GM23338 (cell line): ENCODE measurements at regions not wholly inside any gene's neighbourhood (a gene's known extent, or its start where the extent isn't known, plus 50 kb on each side); places are given as distances from the start of the nearest gene placed in this dataset.

Experiments
- ATAC-seq: fragments of 200-7000 bp; cut with Tn5 transposase; 3 replicates; pipeline ENCODE4 v1.9.1; 2020
- DNase-seq: peaks from one replicate; pipeline ENCODE4 v3.0.0-alpha.2; 2015; ENCODE audit warnings: low spot score
- H2AFZ ChIP-seq: fragments of 200-600 bp; sonication (generic); 2 replicates; pipeline ENCODE4 v1.8.0; 2016; ENCODE audit warnings: antibody characterized with exemption, mild to moderate bottlenecking, moderate library complexity
- H3F3A ChIP-seq: fragments of 200-600 bp; sonication (generic); replicated peaks from 2 replicates; pipeline ENCODE4 v1.8.0; 2017; ENCODE audit warnings: antibody characterized with exemption, mixed run types, low read depth
- H3K27ac ChIP-seq: fragments of 200-600 bp; sonication (generic); 2 replicates; pipeline ENCODE4 v1.6.1; 2016; ENCODE audit warnings: low read depth
- H3K27me3 ChIP-seq: fragments of 200-600 bp; sonication (generic); 2 replicates; pipeline ENCODE4 v1.8.0; 2016; ENCODE audit warnings: mild to moderate bottlenecking, mixed run types, moderate library complexity; ENCODE audit not compliant: insufficient read depth
- H3K36me3 ChIP-seq: fragments of 200-600 bp; sonication (generic); 2 replicates; pipeline ENCODE4 v1.8.0; 2016; ENCODE audit warnings: mild to moderate bottlenecking; ENCODE audit not compliant: insufficient read depth
- H3K4me1 ChIP-seq: fragments of 200-600 bp; sonication (generic); 2 replicates; pipeline ENCODE4 v1.8.0; 2016; ENCODE audit warnings: mild to moderate bottlenecking, moderate library complexity; ENCODE audit not compliant: insufficient read depth
- H3K4me2 ChIP-seq: fragments of 200-600 bp; sonication (generic); 2 replicates; pipeline ENCODE4 v1.7.1; 2017; ENCODE audit warnings: mixed run types
- H3K4me3 ChIP-seq: fragments of 200-600 bp; sonication (generic); 2 replicates; pipeline ENCODE4 v1.6.1; 2016; ENCODE audit warnings: mixed run types
- H3K79me2 ChIP-seq: fragments of 200-600 bp; sonication (generic); replicated peaks from 2 replicates; pipeline ENCODE4 v1.8.0; 2017; ENCODE audit warnings: mild to moderate bottlenecking; ENCODE audit not compliant: insufficient read depth
- H3K9me2 ChIP-seq: fragments of 200-600 bp; sonication (generic); 2 replicates; pipeline ENCODE4 v1.8.0; 2017; ENCODE audit not compliant: insufficient read depth
- H4K20me1 ChIP-seq: fragments of 200-600 bp; sonication (generic); replicated peaks from 2 replicates; pipeline ENCODE4 v1.8.0; 2017; ENCODE audit warnings: mild to moderate bottlenecking; ENCODE audit not compliant: insufficient read depth
- H3K27ac Mint-ChIP-seq: 2 replicates; pipeline ENCODE4 v1.8.0; 2020; ENCODE audit warnings: inconsistent platforms, mild to moderate bottlenecking, moderate library complexity, mixed read lengths
- H3K27me3 Mint-ChIP-seq: 3 replicates; pipeline ENCODE4 v1.8.0; 2022; ENCODE audit warnings: low read depth, mild to moderate bottlenecking, moderate library complexity, mixed read lengths, inconsistent platforms; ENCODE audit not compliant: insufficient read depth, poor library complexity
- H3K36me3 Mint-ChIP-seq: 3 replicates; pipeline ENCODE4 v1.8.0; 2021; ENCODE audit warnings: low read depth, mild to moderate bottlenecking, inconsistent platforms, moderate library complexity, mixed read lengths
- H3K4me1 Mint-ChIP-seq: 3 replicates; pipeline ENCODE4 v1.8.0; 2020; ENCODE audit warnings: mild to moderate bottlenecking, inconsistent platforms, mixed read lengths
- H3K4me3 Mint-ChIP-seq: 3 replicates; pipeline ENCODE4 v1.8.0; 2021; ENCODE audit warnings: moderate library complexity, mild to moderate bottlenecking, inconsistent platforms, mixed read lengths
- H3K9me3 Mint-ChIP-seq: 3 replicates; pipeline ENCODE4 v1.8.0; 2020; ENCODE audit warnings: moderate library complexity, mild to moderate bottlenecking, inconsistent platforms, mixed read lengths
- CREB1 ChIP-seq: fragments of 250-450 bp; sonication (Bioruptor Pico); IDR thresholded peaks from 2 replicates; pipeline ENCODE4 v1.5.0; 2020; ENCODE audit warnings: low read depth, mild to moderate bottlenecking, moderate library complexity
- CTCF ChIP-seq, 2 experiments: fragments of 200-600 bp in 1 of 2; sonication (generic) in 1 of 2; conservative IDR thresholded peaks; 2 replicates each; pipeline versions ENCODE4 v1.5.1 to v1.6.1; 2016 to 2017; ENCODE audit warnings: antibody characterized with exemption in 2 of 2, low read depth in 2 of 2, mild to moderate bottlenecking in 2 of 2, moderate library complexity in 1 of 2
- ETS1 ChIP-seq: IDR thresholded peaks from 2 replicates; pipeline ENCODE4 v1.6.1; 2016; ENCODE audit warnings: antibody characterized with exemption
- EZH2phosphoT487 ChIP-seq: fragments of 200-600 bp; sonication (generic); IDR thresholded peaks from one replicate; pipeline ENCODE4 v1.8.1; 2018; ENCODE audit warnings: antibody characterized with exemption; ENCODE audit not compliant: unreplicated experiment
- NANOG ChIP-seq: IDR thresholded peaks from 2 replicates; pipeline ENCODE4 v1.6.1; 2016; ENCODE audit warnings: antibody characterized with exemption, borderline replicate concordance
- POLR2AphosphoS5 ChIP-seq: IDR thresholded peaks from 2 replicates; pipeline ENCODE4 v1.6.1; 2016; ENCODE audit warnings: antibody characterized with exemption, low read depth
- REST ChIP-seq: IDR thresholded peaks from one replicate; pipeline ENCODE4 v1.6.1; 2018; ENCODE audit warnings: antibody characterized with exemption; ENCODE audit not compliant: unreplicated experiment
- STAT1 ChIP-seq: IDR thresholded peaks from one replicate; pipeline ENCODE4 v1.6.1; 2016; ENCODE audit warnings: antibody characterized with exemption; ENCODE audit not compliant: unreplicated experiment
- ZNF331 ChIP-seq: fragments of 250-450 bp; sonication (Bioruptor Pico); IDR thresholded peaks from 2 replicates; pipeline ENCODE4 v1.5.0; 2020; ENCODE audit warnings: low read depth, mild to moderate bottlenecking, moderate library complexity

- H3K9me3 Mint-ChIP-seq, result peaks cover 3% of the 10 kb centered on the region; the same call in 1 of the 3 replicates
- Histone ChIP-seq H3K9me2 (peaks cover 12% of the 10 kb centered on the region; the same call in 1 of the 2 replicates), H3K27me3 (no peaks in the 10 kb centered on the region), H3K4me2 (no peak overlapping the region), H3K27ac (no peak overlapping the region), H3K79me2 (no peaks in the 10 kb centered on the region), H3K4me1 (peaks cover 11% of the 10 kb centered on the region), H3K4me3 (no peak overlapping the region), H3F3A (no peaks in the 10 kb centered on the region; the same call in 1 of the 2 replicates), H2AFZ (no peak overlapping the region; the same call in 1 of the 2 replicates), H4K20me1 (no peaks in the 10 kb centered on the region), H3K36me3 (no peaks in the 10 kb centered on the region)
- peaks cover 4% of the 10 kb centered on the region; the same call in 1 of the 3 replicates for H3K36me3 Mint-ChIP-seq
- ATAC-seq (no peak), DNase-seq (no peak)
- peaks cover 3% of the 10 kb centered on the region; the same call in 2 of the 3 replicates for H3K4me1 Mint-ChIP-seq
- no peak overlapping the region for H3K27ac Mint-ChIP-seq
- TF ChIP-seq CREB1 (CRISPR knock-in tag), result no peak
- peaks cover 10% of the 10 kb centered on the region for H3K27me3 Mint-ChIP-seq
- H3K4me3 Mint-ChIP-seq, result no peak overlapping the region
These were observed 219.6 kb downstream of the INSIG2 start for GRCh38 chr2:118307864-118308263.

- Histone ChIP-seq H3K27me3 (no peaks in the 10 kb centered on the region), H2AFZ (peak overlapping the region; percentile 30; the same call in 1 of the 2 replicates), H3K79me2 (no peaks in the 10 kb centered on the region), H3K4me3 (no peak overlapping the region), H3K36me3 (no peaks in the 10 kb centered on the region), H3F3A (no peaks in the 10 kb centered on the region), H3K9me2 (no peaks in the 10 kb centered on the region), H3K4me2 (no peak overlapping the region), H3K4me1 (no peaks in the 10 kb centered on the region), H4K20me1 (no peaks in the 10 kb centered on the region), H3K27ac (no peak overlapping the region)
- peaks cover under 1% of the 10 kb centered on the region; the same call in 2 of the 3 replicates for H3K36me3 Mint-ChIP-seq
- ATAC-seq (no peak), DNase-seq (no peak)
- peaks cover 5% of the 10 kb centered on the region for H3K9me3 Mint-ChIP-seq
- no peak overlapping the region for H3K27ac Mint-ChIP-seq
- H3K4me1 Mint-ChIP-seq, result peaks cover 2% of the 10 kb centered on the region; the same call in 2 of the 3 replicates
- no peak overlapping the region for H3K4me3 Mint-ChIP-seq
- H3K27me3 Mint-ChIP-seq, result no peaks in the 10 kb centered on the region
- TF ChIP-seq STAT1 (no peak), ZNF331 (CRISPR knock-in tag) (no peak), EZH2phosphoT487 (no peak), NANOG (no peak), CREB1 (CRISPR knock-in tag) (no peak), CTCF (conservative IDR thresholded peaks at IDR 0.05; ENCODE audit: low read depth in 2 of 2) (no peak), POLR2AphosphoS5 (no peak), REST (no peak), ETS1 (no peak)
These were observed 213.0 kb downstream of the INSIG2 start for GRCh38 chr2:118301248-118301647.
